HG03521 (cell line): ENCODE measurements at regions not wholly inside any gene's neighbourhood (a gene's known extent, or its start where the extent isn't known, plus 50 kb on each side); places are given as distances from the start of the nearest gene placed in this dataset.

Experiments used
- ATAC-seq: cut with Tn5 transposase; IDR thresholded peaks from one replicate; pipeline ENCODE4 v1.9.1; 2021; ENCODE audit warnings: mild to moderate bottlenecking, moderate library complexity; ENCODE audit not compliant: unreplicated experiment

DNA sequence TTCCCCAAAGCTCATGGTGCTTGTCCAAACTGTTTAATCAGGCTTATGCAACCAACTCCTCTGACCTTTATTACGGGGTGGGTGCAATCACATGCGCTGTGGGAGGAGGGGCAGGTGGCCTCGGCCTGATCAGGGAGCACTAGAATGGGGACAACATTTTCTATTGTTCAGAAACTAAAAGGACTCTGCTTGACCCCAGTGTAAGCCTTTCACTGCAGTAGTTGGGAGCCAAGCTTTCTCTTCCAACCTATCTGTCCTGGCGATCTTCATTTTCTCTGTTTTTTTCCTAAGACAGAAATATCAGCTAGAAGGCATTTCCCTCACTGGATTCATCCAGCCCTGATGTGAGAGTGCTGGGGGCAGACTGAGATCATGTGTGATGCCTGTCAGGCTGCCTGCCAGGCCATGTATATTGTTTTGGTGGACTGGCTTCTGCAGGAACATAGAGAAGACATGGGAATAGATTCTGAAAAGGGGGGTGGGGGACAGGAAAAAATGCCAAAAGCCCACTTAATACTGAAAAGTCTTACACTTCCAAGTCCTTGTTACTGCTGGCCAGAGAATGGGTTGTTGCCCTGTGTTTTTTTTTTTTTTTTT lies 627.0 kb upstream of the TBL1XR1 start:
- no peak for ATAC-seq

DNA sequence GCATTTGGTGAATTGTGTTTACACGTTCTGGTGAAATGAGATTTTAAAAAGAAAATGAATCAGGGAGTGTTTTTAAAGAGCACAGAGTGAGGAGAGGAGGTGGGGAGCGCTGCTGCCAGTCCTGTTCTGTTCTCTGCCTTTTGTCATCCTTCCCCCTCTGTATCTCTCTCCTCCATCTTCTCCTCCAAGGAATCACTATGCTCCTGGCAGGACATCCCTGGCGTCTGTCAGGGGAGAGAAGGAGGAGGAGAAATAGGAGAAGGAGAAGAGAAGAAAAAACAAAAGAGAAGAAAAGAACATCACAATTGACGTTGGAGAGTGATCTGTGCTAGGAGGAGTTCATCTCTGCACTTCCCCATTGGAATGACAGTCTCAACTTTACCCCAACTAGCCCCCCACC lies 627.6 kb upstream of the TBL1XR1 start:
- no peak for ATAC-seq

DNA sequence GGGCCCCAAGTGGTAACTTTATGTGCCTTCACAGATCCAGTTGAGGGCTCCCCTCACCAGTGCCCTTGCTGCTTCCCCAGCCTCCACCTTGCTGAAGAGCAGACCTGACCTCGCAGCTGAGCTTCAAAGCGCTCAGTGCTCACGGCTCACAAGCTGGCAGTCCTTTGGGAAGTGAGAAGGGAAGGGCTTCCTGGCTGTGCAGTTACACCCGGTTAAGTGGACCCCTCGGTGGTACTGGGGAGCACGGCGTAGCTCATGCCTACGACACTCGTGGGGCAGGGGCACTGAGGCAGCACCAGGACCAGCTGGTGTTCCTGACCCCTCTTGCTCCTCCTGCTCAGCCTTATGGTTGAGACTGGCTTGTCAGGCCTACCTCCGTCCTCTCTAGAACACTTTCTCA lies 629.0 kb upstream of the TBL1XR1 start:
- ATAC-seq = no peak

- ATAC-seq = no peak
Observed at GRCh38 chr3:177827511-177828207, 630.4 kb upstream of the TBL1XR1 start.

- ATAC-seq = no peak
Observed at GRCh38 chr3:177828208-177828565, 630.9 kb upstream of the TBL1XR1 start.

DNA sequence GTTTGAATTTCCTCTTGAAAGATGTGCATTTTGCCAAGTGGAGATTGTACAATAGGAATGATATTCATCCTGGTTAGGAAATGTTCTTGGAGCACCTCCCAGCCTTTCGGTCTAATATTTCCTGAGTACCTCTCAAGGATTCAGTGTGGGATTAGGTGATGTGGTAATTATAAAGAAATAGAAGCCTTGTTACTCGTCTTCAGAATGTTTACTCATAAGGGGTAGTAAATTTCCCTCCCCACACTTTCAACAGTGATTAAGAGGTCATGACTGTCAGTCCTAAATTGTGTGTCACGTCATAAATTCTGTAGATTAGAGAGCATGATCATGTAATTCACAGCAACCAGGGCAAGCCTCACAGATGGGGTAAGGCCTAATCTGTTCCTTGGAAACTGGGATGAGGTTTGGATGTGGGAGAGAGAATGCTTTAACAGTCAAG lies 633.1 kb upstream of the TBL1XR1 start:
- no peak for ATAC-seq

DNA sequence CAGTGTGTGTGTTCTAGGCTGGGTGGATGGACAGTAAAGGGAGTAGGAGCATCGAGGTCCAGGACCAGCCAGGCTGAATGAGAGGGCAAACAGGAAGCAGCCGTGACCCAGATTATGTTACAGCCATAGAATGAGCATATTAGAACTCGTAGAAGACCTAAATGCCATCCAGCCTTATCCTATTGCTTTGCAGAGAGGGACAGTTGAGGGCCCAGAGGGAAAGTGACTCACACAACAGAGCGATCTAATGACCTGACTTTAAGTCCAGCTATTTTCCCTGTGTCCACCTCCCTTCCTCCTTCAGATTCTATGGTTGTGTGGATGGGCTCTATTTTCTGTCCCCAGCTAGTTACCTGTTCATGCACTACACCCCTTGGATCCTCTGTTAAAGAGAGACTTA lies 634.1 kb upstream of the TBL1XR1 start:
- ATAC-seq = no peak

DNA sequence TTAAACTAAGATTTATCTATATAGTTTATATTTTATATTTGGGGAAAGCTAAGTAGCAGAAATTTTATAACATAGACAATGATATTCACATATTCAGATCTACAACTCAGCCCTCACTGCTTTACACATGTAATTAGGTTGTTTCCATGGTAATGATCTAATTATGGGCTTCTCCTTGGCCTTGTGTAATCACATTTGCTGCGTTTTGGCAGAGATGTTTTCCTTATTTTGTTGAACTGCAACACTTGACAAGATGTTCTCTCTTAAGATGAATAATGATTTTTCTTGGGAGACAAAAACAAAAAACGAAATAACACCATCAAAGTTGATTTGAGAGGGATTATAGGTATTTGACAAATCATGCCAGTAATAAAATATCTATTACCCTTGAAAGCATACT lies 635.6 kb upstream of the TBL1XR1 start:
- no peak for ATAC-seq

DNA sequence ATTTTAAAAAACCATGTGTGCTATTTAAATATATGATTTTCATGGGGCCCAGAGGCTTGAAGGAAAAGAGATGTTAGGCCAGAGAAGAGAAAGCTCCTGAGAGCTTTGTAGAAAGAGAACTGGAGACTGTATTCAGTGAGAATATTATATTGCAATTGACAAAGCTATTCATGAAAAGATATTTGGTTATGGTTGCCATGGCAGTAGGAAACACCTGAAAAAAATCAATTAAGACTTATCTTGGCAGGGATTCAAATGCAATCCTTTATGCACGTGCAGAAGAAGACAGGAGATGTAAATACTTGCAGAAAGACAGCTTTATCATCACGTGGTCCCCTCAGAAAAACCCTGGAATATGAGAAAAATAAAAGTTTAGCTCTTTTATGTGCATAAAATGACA lies 636.0 kb upstream of the TBL1XR1 start:
- ATAC-seq = no peak

- ATAC-seq = no peak
Observed at GRCh38 chr3:177835008-177835407, 637.7 kb upstream of the TBL1XR1 start.

DNA sequence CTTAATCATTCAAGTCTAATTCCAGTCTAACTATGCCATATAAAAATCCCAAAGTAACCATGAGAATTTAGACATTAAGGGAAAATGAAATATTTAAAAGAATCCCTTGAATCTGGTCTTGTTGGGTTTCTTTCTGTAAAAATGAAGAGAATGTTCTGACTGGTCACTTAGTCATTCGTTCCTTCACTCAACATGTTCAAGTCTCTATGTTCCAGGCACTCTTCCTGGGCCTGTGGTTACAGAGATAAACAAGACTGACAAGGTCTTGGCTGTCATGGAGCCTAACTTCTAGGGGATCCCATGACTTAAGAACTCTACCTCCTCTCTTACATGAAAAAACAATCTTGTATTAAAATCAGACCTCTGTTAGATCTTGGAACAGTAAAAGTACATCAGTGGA lies 638.6 kb upstream of the TBL1XR1 start:
- no peak for ATAC-seq

DNA sequence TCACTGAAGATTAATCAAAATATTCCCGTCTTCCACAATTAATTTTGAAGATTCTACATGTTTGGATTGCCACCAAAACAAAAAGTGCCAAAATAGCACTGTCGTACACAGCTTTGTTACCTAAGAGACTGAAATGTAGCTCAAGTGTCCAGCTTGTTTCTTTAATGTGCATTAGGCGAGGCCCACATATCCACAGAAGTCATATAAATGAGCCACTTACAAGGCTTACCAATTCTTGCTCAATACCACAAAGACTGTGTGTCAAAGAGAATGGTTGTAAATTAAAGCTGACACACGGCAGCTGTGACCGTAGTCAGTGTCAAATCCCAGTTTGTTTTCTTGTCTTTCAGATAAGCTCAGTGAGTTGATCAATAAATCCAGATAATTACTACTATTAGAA lies 639.4 kb upstream of the TBL1XR1 start:
- no peak for ATAC-seq

- no peak for ATAC-seq
Observed at GRCh38 chr3:177837951-177838655, 640.8 kb upstream of the TBL1XR1 start.

GRCh38 chr3:177838766-177839350 lies 641.6 kb upstream of the TBL1XR1 start:
- no peak for ATAC-seq

DNA sequence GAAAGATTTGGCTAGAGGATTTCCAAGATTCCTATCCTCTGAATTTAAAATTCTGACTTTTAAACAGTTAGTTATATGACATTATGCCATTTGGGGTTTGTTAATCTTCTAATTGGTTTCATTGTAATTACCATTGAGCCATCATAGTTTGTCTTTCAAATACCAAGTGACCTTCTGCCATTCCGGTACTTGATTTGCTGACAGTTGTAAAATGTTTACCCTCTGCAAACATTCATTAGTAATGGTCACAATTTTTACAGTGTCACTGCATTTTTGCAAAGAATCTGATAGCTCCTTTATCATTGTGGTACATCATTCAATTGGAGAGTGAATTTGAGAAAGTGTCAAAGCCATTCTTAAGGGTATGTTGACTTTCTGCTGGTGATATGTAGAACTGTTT lies 645.0 kb upstream of the TBL1XR1 start:
- no peak for ATAC-seq

GRCh38 chr3:177842743-177843734 lies 645.8 kb upstream of the TBL1XR1 start:
- no peak for ATAC-seq

GRCh38 chr3:177852001-177852807 lies 654.9 kb upstream of the TBL1XR1 start:
- no peak for ATAC-seq

- ATAC-seq = no peak
Observed at GRCh38 chr3:177855021-177855420, 657.7 kb upstream of the TBL1XR1 start.

GRCh38 chr3:177860184-177860583 lies 662.9 kb upstream of the TBL1XR1 start:
- ATAC-seq = no peak

GRCh38 chr3:177862962-177863491 lies 665.7 kb upstream of the TBL1XR1 start:
- no peak for ATAC-seq
